ENCODE measurements at regions not wholly inside any gene's neighbourhood (a gene's known extent, or its start where the extent isn't known, plus 50 kb on each side); places are given as distances from the start of the nearest gene placed in this dataset.

DNA sequence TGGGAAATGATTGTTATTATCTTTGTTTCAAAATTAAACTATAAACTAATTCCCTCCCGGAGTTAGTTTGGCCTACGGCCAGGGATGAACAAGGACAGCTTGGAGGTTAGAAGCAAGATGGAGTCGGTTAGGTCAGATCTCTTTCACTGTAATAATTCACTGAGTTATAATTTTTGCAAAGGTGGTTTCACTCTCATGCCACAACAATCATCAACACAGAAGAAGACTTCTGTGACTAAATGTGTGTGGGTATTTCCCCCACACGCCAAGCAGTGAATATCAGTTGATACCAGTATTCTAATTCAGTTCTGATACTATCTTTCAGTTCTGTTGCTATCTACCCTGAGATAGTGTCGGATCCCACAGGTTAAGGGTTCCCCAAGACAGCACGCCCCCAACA, 215.1 kb downstream of the S1PR1 start:
- TF ChIP-seq, protein P1, sequence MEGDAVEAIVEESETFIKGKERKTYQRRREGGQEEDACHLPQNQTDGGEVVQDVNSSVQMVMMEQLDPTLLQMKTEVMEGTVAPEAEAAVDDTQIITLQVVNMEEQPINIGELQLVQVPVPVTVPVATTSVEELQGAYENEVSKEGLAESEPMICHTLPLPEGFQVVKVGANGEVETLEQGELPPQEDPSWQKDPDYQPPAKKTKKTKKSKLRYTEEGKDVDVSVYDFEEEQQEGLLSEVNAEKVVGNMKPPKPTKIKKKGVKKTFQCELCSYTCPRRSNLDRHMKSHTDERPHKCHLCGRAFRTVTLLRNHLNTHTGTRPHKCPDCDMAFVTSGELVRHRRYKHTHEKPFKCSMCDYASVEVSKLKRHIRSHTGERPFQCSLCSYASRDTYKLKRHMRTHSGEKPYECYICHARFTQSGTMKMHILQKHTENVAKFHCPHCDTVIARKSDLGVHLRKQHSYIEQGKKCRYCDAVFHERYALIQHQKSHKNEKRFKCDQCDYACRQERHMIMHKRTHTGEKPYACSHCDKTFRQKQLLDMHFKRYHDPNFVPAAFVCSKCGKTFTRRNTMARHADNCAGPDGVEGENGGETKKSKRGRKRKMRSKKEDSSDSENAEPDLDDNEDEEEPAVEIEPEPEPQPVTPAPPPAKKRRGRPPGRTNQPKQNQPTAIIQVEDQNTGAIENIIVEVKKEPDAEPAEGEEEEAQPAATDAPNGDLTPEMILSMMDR (IDR thresholded peaks at IDR 0.05) = no peak
- TF ChIP-seq EZH2phosphoT487 (IDR thresholded peaks at IDR 0.05) (no peak), EZH2 (IDR thresholded peaks at IDR 0.05) (no peak)

Measured in neural progenitor cell (in vitro differentiated cells).